HCT116 (cell line): ENCODE measurements at regions not wholly inside any gene's neighbourhood (a gene's known extent, or its start where the extent isn't known, plus 50 kb on each side); places are given as distances from the start of the nearest gene placed in this dataset.

Experiments used
- ATAC-seq: fragments of 200-7000 bp; cut with Tn5 transposase; 2 replicates; pipeline ENCODE4 v1.9.1; 2020; ENCODE audit warnings: mild to moderate bottlenecking, moderate library complexity
- BruUV-seq: library from RNA; stranded (reverse); fragments of 400-500 nt; replicated peaks from 2 replicates; lab custom pipeline; 2021; lab: Mats Ljungman, UMichigan
- CTCF ChIA-PET: fragments of 300-600 bp; sonication (Branson Sonifier 250); formaldehyde crosslinking; loops from one replicate; lab custom pipeline; 2021; ENCODE audit warnings: antibody characterized with exemption; lab: Charles Lee
- POLR2A ChIA-PET: fragments of 300-600, 350-600 bp; sonication (Branson Sonifier 250); formaldehyde crosslinking; loops from one replicate; lab custom pipeline; 2021; ENCODE audit warnings: antibody characterized with exemption; lab: Charles Lee
- RAD21 ChIA-PET, 2 experiments: fragments of 300-600 bp; sonication (Branson Sonifier 250); formaldehyde crosslinking; loops; one replicate each; lab custom pipeline; 2023; ENCODE audit warnings: low total read pairs in 2 of 2; ENCODE audit not compliant: uncharacterized antibody in 2 of 2, unreplicated experiment in 2 of 2, low non-redundant PET in 1 of 2; lab: Charles Lee
- DNase-seq: peaks from one replicate; pipeline ENCODE4 v3.0.0-alpha.2; 2010; ENCODE audit warnings: low read depth, low spot score
- H2AFZ ChIP-seq: fragments of 200-600 bp; shearing (Covaris generic), sonication (generic); 2 replicates; pipeline ENCODE4 v1.6.1; 2017; ENCODE audit warnings: low read depth, mixed run types, mixed read lengths, antibody characterized with exemption, low read length; ENCODE audit not compliant: poor library complexity, severe bottlenecking
- H3K27ac ChIP-seq: 2 replicates; pipeline ENCODE4 v1.5.1; 2012; ENCODE audit warnings: low read depth, low read length
- H3K27me3 ChIP-seq: fragments of 200-600 bp; sonication (generic); 2 replicates; pipeline ENCODE4 v1.6.1; 2016; ENCODE audit warnings: mixed run types, low read length, mixed read lengths; ENCODE audit not compliant: insufficient read depth
- H3K36me3 ChIP-seq, 2 experiments: fragments of 200-500 bp in 1 of 2; fragments of 200-600 bp in 1 of 2; sonication (Bioruptor generic) in 1 of 2; sonication (generic) in 1 of 2; 2 replicates each; pipeline versions ENCODE4 v1.5.1 to v1.6.1; 2014 to 2016; ENCODE audit warnings: low read length in 2 of 2, inconsistent platforms in 1 of 2, mixed read lengths in 1 of 2, mixed run types in 1 of 2; ENCODE audit not compliant: insufficient read depth in 2 of 2, control insufficient read depth in 1 of 2
- H3K4me1 ChIP-seq, 2 experiments: fragments of 200-600 bp in 1 of 2; sonication (generic) in 1 of 2; 2 replicates each; pipeline versions ENCODE4 v1.5.1 to v1.6.1; 2012 to 2017; ENCODE audit warnings: low read length in 2 of 2, inconsistent platforms in 1 of 2, mild to moderate bottlenecking in 1 of 2, mixed read lengths in 1 of 2, mixed run types in 1 of 2, moderate library complexity in 1 of 2; ENCODE audit not compliant: insufficient read depth in 2 of 2, control insufficient read depth in 1 of 2
- H3K4me2 ChIP-seq: fragments of 200-600 bp; sonication (generic); 2 replicates; pipeline ENCODE4 v1.6.1; 2017; ENCODE audit warnings: mixed run types, low read length, mixed read lengths
- H3K4me3 ChIP-seq, 2 experiments: fragments of 200-600 bp in 1 of 2; sonication (generic) in 1 of 2; replicated peaks in 1 of 2; 2 replicates each; pipeline ENCODE4 v1.5.1; 2011 to 2016; ENCODE audit warnings: low read length in 2 of 2, control low read depth in 1 of 2, low read depth in 1 of 2, mild to moderate bottlenecking in 1 of 2, mixed read lengths in 1 of 2, mixed run types in 1 of 2
- H3K79me2 ChIP-seq: fragments of 200-600 bp; sonication (generic); 2 replicates; pipeline ENCODE4 v1.6.1; 2017; ENCODE audit warnings: mild to moderate bottlenecking, mixed run types, low read length, moderate library complexity, mixed read lengths; ENCODE audit not compliant: insufficient read depth
- H3K9ac ChIP-seq: fragments of 200-600 bp; sonication (generic); 2 replicates; pipeline ENCODE4 v1.6.1; 2016; ENCODE audit warnings: low read length, mixed read lengths
- H3K9me2 ChIP-seq: fragments of 200-600 bp; sonication (generic), shearing (Covaris generic); 2 replicates; pipeline ENCODE4 v1.6.1; 2017; ENCODE audit warnings: mixed run types, mild to moderate bottlenecking, moderate library complexity; ENCODE audit not compliant: insufficient read depth
- H3K9me3 ChIP-seq, 2 experiments: fragments of 200-500 bp in 1 of 2; fragments of 200-600 bp in 1 of 2; sonication (Bioruptor generic) in 1 of 2; sonication (generic) in 1 of 2; 2 replicates each; pipeline ENCODE4 v1.6.1; 2014 to 2017; ENCODE audit warnings: low read length in 2 of 2, mixed read lengths in 2 of 2, inconsistent platforms in 1 of 2, low read depth in 1 of 2, mild to moderate bottlenecking in 1 of 2, mixed run types in 1 of 2, moderate library complexity in 1 of 2; ENCODE audit not compliant: control insufficient read depth in 1 of 2, insufficient read depth in 1 of 2
- H4K20me1 ChIP-seq: fragments of 200-600 bp; sonication (generic), shearing (Covaris generic); 2 replicates; pipeline ENCODE4 v1.6.1; 2017; ENCODE audit warnings: mixed run types, mild to moderate bottlenecking, moderate library complexity; ENCODE audit not compliant: insufficient read depth
- CTCF ChIP-seq, 3 experiments: fragments of 200-600 bp in 1 of 3; sonication (generic) in 1 of 3; IDR thresholded peaks in 2 of 3; conservative IDR thresholded peaks in 1 of 3; 2 replicates each; pipeline ENCODE4 v1.5.1; 2012 to 2017; ENCODE audit warnings: low read depth in 2 of 3, low read length in 2 of 3, antibody characterized with exemption in 1 of 3, borderline replicate concordance in 1 of 3, control low read depth in 1 of 3, mild to moderate bottlenecking in 1 of 3, mixed read lengths in 1 of 3, mixed run types in 1 of 3, moderate library complexity in 1 of 3; ENCODE audit not compliant: insufficient read depth in 1 of 3
- EGR1 ChIP-seq: IDR thresholded peaks from 2 replicates; pipeline ENCODE4 v1.6.1; 2012; ENCODE audit warnings: low read depth
- ELF1 ChIP-seq: IDR thresholded peaks from 2 replicates; pipeline ENCODE4 v1.6.1; 2012; ENCODE audit warnings: low read depth, borderline replicate concordance
- EZH2 ChIP-seq: fragments of 200-600 bp; sonication (generic); IDR thresholded peaks from 2 replicates; pipeline ENCODE4 v1.6.1; 2017; ENCODE audit warnings: antibody characterized with exemption, mixed run types
- EZH2phosphoT487 ChIP-seq: fragments of 200-600 bp; IDR thresholded peaks from 2 replicates; pipeline ENCODE4 v1.6.1; 2018; ENCODE audit warnings: antibody characterized with exemption, borderline replicate concordance
- FOSL1 ChIP-seq: IDR thresholded peaks from 2 replicates; pipeline ENCODE4 v1.6.1; 2012; ENCODE audit warnings: low read depth
- JUND ChIP-seq: IDR thresholded peaks from 2 replicates; pipeline ENCODE4 v1.6.1; 2012
- POLR2A ChIP-seq: IDR thresholded peaks from 2 replicates; pipeline ENCODE4 v1.7.0; 2011; ENCODE audit warnings: borderline replicate concordance; ENCODE audit not compliant: insufficient read depth, insufficient read length; ENCODE audit errors: extremely low read depth
- RAD21 ChIP-seq: IDR thresholded peaks from 2 replicates; pipeline ENCODE4 v1.6.1; 2012; ENCODE audit warnings: low read depth, mild to moderate bottlenecking
- REST ChIP-seq: IDR thresholded peaks from 2 replicates; pipeline ENCODE4 v1.6.1; 2012; ENCODE audit warnings: low read depth
- SP1 ChIP-seq: IDR thresholded peaks from 2 replicates; pipeline ENCODE4 v1.6.1; 2012; ENCODE audit warnings: low read depth
- SRF ChIP-seq: IDR thresholded peaks from 2 replicates; pipeline ENCODE4 v1.6.1; 2012; ENCODE audit warnings: low read depth
- TCF7L2 ChIP-seq: IDR thresholded peaks from 2 replicates; pipeline ENCODE4 v1.7.0; 2011; ENCODE audit warnings: borderline replicate concordance, inconsistent platforms; ENCODE audit not compliant: insufficient read depth, insufficient read length; ENCODE audit errors: extremely low read depth
- YY1 ChIP-seq: IDR thresholded peaks from 2 replicates; pipeline ENCODE4 v1.6.1; 2011; ENCODE audit warnings: low read length, low read depth, moderate library complexity, mild to moderate bottlenecking; ENCODE audit not compliant: insufficient replicate concordance; ENCODE audit errors: extremely low read depth
- intact Hi-C: fragments of 100-400 bp; cut with micrococcal nuclease; formaldehyde crosslinking; loops from 2 replicates; pipeline ENCODE4 v1.10.0; 2022

GRCh38 chr21:14013056-14013603 lies 197.6 kb downstream of the LIPI start:
- ChIA-PET RAD21 (no interaction called here), CTCF (no interaction called here), POLR2A (no interaction called here)
- no peaks in the 10 kb centered on the region for H3K36me3 ChIP-seq
- H3K4me3 ChIP-seq = no peak overlapping the region
- no peak overlapping the region for H2AFZ ChIP-seq
- TF ChIP-seq EZH2 (no peak), CTCF (IDR thresholded peaks at IDR 0.05 in 2 of 3, conservative IDR thresholded peaks at IDR 0.05 in 1 of 3; ENCODE audit: borderline replicate concordance in 1 of 3, insufficient read depth in 1 of 3, low read depth in 2 of 3, low read length in 2 of 3) (no peak), FOSL1 (no peak), SP1 (no peak), EZH2phosphoT487 (no peak), EGR1 (no peak)
- H3K9me3 ChIP-seq = no peaks in the 10 kb centered on the region; a peak in 2 of 4 replicates
- no TSS peak for BruUV-seq
- no peaks in the 10 kb centered on the region for H4K20me1 ChIP-seq
- intact Hi-C loops = no loop called here
- ATAC-seq = no peak
- H3K4me2 ChIP-seq = no peak overlapping the region
- no peak overlapping the region for H3K9ac ChIP-seq
- no peak for DNase-seq
- H3K27me3 ChIP-seq = no peaks in the 10 kb centered on the region
- H3K4me1 ChIP-seq = no peaks in the 10 kb centered on the region
- H3K9me2 ChIP-seq = no peaks in the 10 kb centered on the region
- no peak overlapping the region for H3K27ac ChIP-seq
- H3K79me2 ChIP-seq = no peaks in the 10 kb centered on the region

- Histone ChIP-seq H3K9ac (no peak overlapping the region), H3K79me2 (no peaks in the 10 kb centered on the region), H3K4me3 (no peak overlapping the region), H3K27ac (no peak overlapping the region), H3K27me3 (no peaks in the 10 kb centered on the region), H4K20me1 (no peaks in the 10 kb centered on the region), H2AFZ (no peak overlapping the region), H3K4me1 (no peaks in the 10 kb centered on the region), H3K9me2 (no peaks in the 10 kb centered on the region), H3K9me3 (no peaks in the 10 kb centered on the region; a peak in 2 of 4 replicates), H3K4me2 (no peak overlapping the region), H3K36me3 (no peaks in the 10 kb centered on the region)
- CTCF ChIA-PET = no interaction called here
- no TSS peak for BruUV-seq
- ATAC-seq (no peak), DNase-seq (no peak)
- POLR2A ChIA-PET = no interaction called here
- intact Hi-C loops = no loop called here
- RAD21 ChIA-PET = no interaction called here
- TF ChIP-seq JUND (no peak), YY1 (no peak), EGR1 (no peak), POLR2A (no peak), RAD21 (no peak), REST (no peak), TCF7L2 (no peak), FOSL1 (no peak), ELF1 (no peak), SRF (no peak), EZH2 (no peak)
Measured at GRCh38 chr21:14012409-14012808, 198.3 kb downstream of the LIPI start.
